ENCODE measurements at regions not wholly inside any gene's neighbourhood (a gene's known extent, or its start where the extent isn't known, plus 50 kb on each side); places are given as distances from the start of the nearest gene placed in this dataset.

GRCh38 chr5:44603496-44604272 is 205.1 kb upstream of the MRPS30 start:
- no peak for DNase-seq (ENCODE audit: low read depth, low spot score)
- TF ChIP-seq CTCF (IDR thresholded peaks at IDR 0.05; ENCODE audit: low read depth, low read length) = no peak
- H3K4me3 ChIP-seq (ENCODE audit: low read depth, low read length) = no peak overlapping the region
- in situ Hi-C loops (cut with HindIII; ENCODE audit: low sequenced_read_pairs) = no loop called here

GRCh38 chr5:44574678-44575077 is 185.5 kb upstream of the FGF10 start:
- no peak for TF ChIP-seq CTCF (IDR thresholded peaks at IDR 0.05; ENCODE audit: low read depth, low read length)
- no peak for DNase-seq (ENCODE audit: low read depth, low spot score)
- H3K4me3 ChIP-seq (ENCODE audit: low read depth, low read length) = no peak overlapping the region
- in situ Hi-C loops (cut with HindIII; ENCODE audit: low sequenced_read_pairs) = no loop called here

- no peak for TF ChIP-seq CTCF (IDR thresholded peaks at IDR 0.05; ENCODE audit: low read depth, low read length)
- in situ Hi-C loops (cut with HindIII; ENCODE audit: low sequenced_read_pairs) = no loop called here
- H3K4me3 ChIP-seq (ENCODE audit: low read depth, low read length) = no peak overlapping the region
- no peak for DNase-seq (ENCODE audit: low read depth, low spot score)
These were observed 179.3 kb upstream of the FGF10 start for GRCh38 chr5:44568519-44568918.

- no peak for TF ChIP-seq CTCF (IDR thresholded peaks at IDR 0.05; ENCODE audit: low read depth, low read length)
- no peak for DNase-seq (ENCODE audit: low read depth, low spot score)
- in situ Hi-C loops (cut with HindIII; ENCODE audit: low sequenced_read_pairs) = no loop called here
- H3K4me3 ChIP-seq (ENCODE audit: low read depth, low read length) = no peak overlapping the region
These were observed 176.7 kb upstream of the FGF10 start for GRCh38 chr5:44565902-44566301.

- H3K4me3 ChIP-seq (ENCODE audit: low read depth, low read length) = no peak overlapping the region
- in situ Hi-C loops (cut with HindIII; ENCODE audit: low sequenced_read_pairs) = no loop called here
These were observed 176.1 kb upstream of the FGF10 start for GRCh38 chr5:44565360-44565759.

GRCh38 chr5:44546286-44546685 is 157.1 kb upstream of the FGF10 start:
- DNase-seq (ENCODE audit: low read depth, low spot score) = peak; percentile 5

More at GRCh38 chr5:44565360-44565759, 176.1 kb upstream of the FGF10 start:
- TF ChIP-seq CTCF (IDR thresholded peaks at IDR 0.05; ENCODE audit: low read depth, low read length) = no peak
- DNase-seq (ENCODE audit: low read depth, low spot score) = no peak

More at GRCh38 chr5:44546286-44546685, 157.1 kb upstream of the FGF10 start:
- TF ChIP-seq CTCF (IDR thresholded peaks at IDR 0.05; ENCODE audit: low read depth, low read length) = no peak
- in situ Hi-C loops (cut with HindIII; ENCODE audit: low sequenced_read_pairs) = no loop called here
- no peak overlapping the region for H3K4me3 ChIP-seq (ENCODE audit: low read depth, low read length)

All from astrocyte of the spinal cord (primary cell).